ENCODE measurements at regions not wholly inside any gene's neighbourhood (a gene's known extent, or its start where the extent isn't known, plus 50 kb on each side); places are given as distances from the start of the nearest gene placed in this dataset.

DNA sequence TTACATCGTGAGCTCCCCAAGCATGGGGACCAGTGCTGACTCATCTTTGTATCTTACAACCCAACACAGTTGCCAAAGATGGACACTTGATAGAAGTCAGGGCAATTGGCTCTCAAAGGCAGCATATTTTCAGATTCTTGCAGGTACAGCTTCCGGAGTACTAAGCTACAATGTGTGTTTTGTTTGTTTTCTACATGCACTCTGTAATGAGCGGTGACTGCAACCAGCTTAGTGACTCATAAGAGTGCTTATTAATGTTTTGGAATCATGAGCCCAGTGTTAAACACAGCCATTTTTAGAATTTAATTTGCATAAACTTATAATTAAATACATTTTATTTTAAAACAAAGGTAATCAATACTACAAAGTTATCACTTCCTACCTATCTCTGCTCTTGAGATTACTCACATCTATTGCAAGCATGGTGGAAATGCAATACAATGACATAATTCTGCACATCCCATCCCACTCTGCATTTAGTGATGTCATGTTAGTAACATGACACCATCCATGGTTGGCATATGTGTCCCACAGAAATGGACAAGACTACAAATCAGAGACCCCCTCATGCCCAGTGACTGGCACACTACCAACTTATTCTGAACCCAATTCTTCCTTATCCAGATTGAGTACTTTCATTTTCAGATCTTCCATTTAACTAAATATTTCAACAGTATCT lies 399.8 kb upstream of the ST6GAL2 start:
- H3K27me3 Mint-ChIP-seq (ENCODE audit: low read depth), result no peaks in the 10 kb centered on the region
- H3K4me1 Mint-ChIP-seq (ENCODE audit: low read depth), result no peaks in the 10 kb centered on the region
- no peak overlapping the region for H3K4me3 Mint-ChIP-seq
- no peak for ATAC-seq (replicated peaks in 1 of 2)
- H3K9me3 Mint-ChIP-seq, result peaks cover 1 to 2% of the 10 kb centered on the region in 2 donors
- no peak overlapping the region for H3K27ac Mint-ChIP-seq
- H3K36me3 Mint-ChIP-seq (ENCODE audit: insufficient read depth in 2 of 2), result no peaks in the 10 kb centered on the region
- DNase-seq, result no peak

- no peaks in the 10 kb centered on the region for H3K36me3 Mint-ChIP-seq (ENCODE audit: insufficient read depth in 2 of 2)
- H3K4me1 Mint-ChIP-seq (ENCODE audit: low read depth), result no peaks in the 10 kb centered on the region
- no peak overlapping the region for H3K4me3 Mint-ChIP-seq
- peaks cover 1 to 2% of the 10 kb centered on the region in 2 donors for H3K9me3 Mint-ChIP-seq
- DNase-seq (no peak), ATAC-seq (replicated peaks in 1 of 2) (no peak)
- no peaks in the 10 kb centered on the region for H3K27me3 Mint-ChIP-seq (ENCODE audit: low read depth)
- no peak overlapping the region for H3K27ac Mint-ChIP-seq
These were observed 404.1 kb upstream of the ST6GAL2 start for GRCh38 chr2:107290041-107290440.

GRCh38 chr2:107303964-107304363 lies 418.0 kb upstream of the ST6GAL2 start:
- Mint-ChIP-seq H3K27me3 (ENCODE audit: low read depth) (no peaks in the 10 kb centered on the region), H3K27ac (no peak overlapping the region), H3K4me1 (ENCODE audit: low read depth) (no peaks in the 10 kb centered on the region), H3K4me3 (no peak overlapping the region), H3K36me3 (ENCODE audit: insufficient read depth in 2 of 2) (no peaks in the 10 kb centered on the region), H3K9me3 (peaks cover 2 to 3% of the 10 kb centered on the region in 2 donors)
- no peak for DNase-seq
- ATAC-seq (replicated peaks in 1 of 2), result no peak

GRCh38 chr2:107305966-107306365 lies 420.0 kb upstream of the ST6GAL2 start:
- DNase-seq, result no peak
- no peaks in the 10 kb centered on the region for H3K36me3 Mint-ChIP-seq (ENCODE audit: insufficient read depth in 2 of 2)
- H3K4me3 Mint-ChIP-seq, result no peak overlapping the region
- no peak for ATAC-seq (replicated peaks in 1 of 2)
- H3K9me3 Mint-ChIP-seq, result peaks cover 5 to 6% of the 10 kb centered on the region in 2 donors
- no peaks in the 10 kb centered on the region for H3K27me3 Mint-ChIP-seq (ENCODE audit: low read depth)
- no peak overlapping the region for H3K27ac Mint-ChIP-seq
- H3K4me1 Mint-ChIP-seq (ENCODE audit: low read depth), result no peaks in the 10 kb centered on the region

GRCh38 chr2:107306881-107307280 lies 420.9 kb upstream of the ST6GAL2 start:
- Mint-ChIP-seq H3K27me3 (ENCODE audit: low read depth) (no peaks in the 10 kb centered on the region), H3K27ac (no peak overlapping the region), H3K4me3 (no peak overlapping the region), H3K9me3 (peaks cover 6 to 7% of the 10 kb centered on the region in 2 donors), H3K4me1 (ENCODE audit: low read depth) (no peaks in the 10 kb centered on the region), H3K36me3 (ENCODE audit: insufficient read depth in 2 of 2) (no peaks in the 10 kb centered on the region)
- DNase-seq (no peak), ATAC-seq (replicated peaks in 1 of 2) (no peak)

GRCh38 chr2:107308835-107309234 lies 422.9 kb upstream of the ST6GAL2 start:
- DNase-seq (no peak), ATAC-seq (replicated peaks in 1 of 2) (no peak)
- no peaks in the 10 kb centered on the region for H3K27me3 Mint-ChIP-seq (ENCODE audit: low read depth)
- no peak overlapping the region for H3K27ac Mint-ChIP-seq
- no peaks in the 10 kb centered on the region for H3K4me1 Mint-ChIP-seq (ENCODE audit: low read depth)
- H3K36me3 Mint-ChIP-seq (ENCODE audit: insufficient read depth in 2 of 2), result no peaks in the 10 kb centered on the region
- no peak overlapping the region for H3K4me3 Mint-ChIP-seq
- H3K9me3 Mint-ChIP-seq, result peaks cover 6 to 8% of the 10 kb centered on the region in 2 donors

GRCh38 chr2:107312240-107312639 lies 426.3 kb upstream of the ST6GAL2 start:
- DNase-seq, result no peak
- ATAC-seq (replicated peaks in 1 of 2), result no peak
- Mint-ChIP-seq H3K36me3 (ENCODE audit: insufficient read depth in 2 of 2) (no peaks in the 10 kb centered on the region), H3K27me3 (ENCODE audit: low read depth) (no peaks in the 10 kb centered on the region), H3K9me3 (peaks cover 5 to 6% of the 10 kb centered on the region in 2 donors), H3K4me1 (ENCODE audit: low read depth) (no peaks in the 10 kb centered on the region), H3K4me3 (no peak overlapping the region), H3K27ac (no peak overlapping the region)

- no peak for DNase-seq
- ATAC-seq (replicated peaks in 1 of 2), result no peak
- Mint-ChIP-seq H3K9me3 (peaks cover 5 to 6% of the 10 kb centered on the region in 2 donors), H3K4me3 (no peak overlapping the region), H3K27ac (no peak overlapping the region), H3K36me3 (ENCODE audit: insufficient read depth in 2 of 2) (no peaks in the 10 kb centered on the region), H3K4me1 (ENCODE audit: low read depth) (no peaks in the 10 kb centered on the region), H3K27me3 (ENCODE audit: low read depth) (no peaks in the 10 kb centered on the region)
These were observed 427.3 kb upstream of the ST6GAL2 start for GRCh38 chr2:107313316-107313715.

- H3K27me3 Mint-ChIP-seq (ENCODE audit: low read depth), result no peaks in the 10 kb centered on the region
- no peak overlapping the region for H3K27ac Mint-ChIP-seq
- H3K9me3 Mint-ChIP-seq, result peaks cover 2 to 3% of the 10 kb centered on the region in 2 donors
- ATAC-seq (replicated peaks in 1 of 2) (no peak), DNase-seq (no peak)
- no peaks in the 10 kb centered on the region for H3K4me1 Mint-ChIP-seq (ENCODE audit: low read depth)
- no peak overlapping the region for H3K4me3 Mint-ChIP-seq
- no peaks in the 10 kb centered on the region for H3K36me3 Mint-ChIP-seq (ENCODE audit: insufficient read depth in 2 of 2)
These were observed 434.9 kb upstream of the ST6GAL2 start for GRCh38 chr2:107320881-107321280.

- Mint-ChIP-seq H3K4me1 (ENCODE audit: low read depth) (no peaks in the 10 kb centered on the region), H3K36me3 (ENCODE audit: insufficient read depth in 2 of 2) (no peaks in the 10 kb centered on the region), H3K9me3 (peaks cover 6 to 8% of the 10 kb centered on the region in 2 donors), H3K4me3 (no peak overlapping the region), H3K27me3 (ENCODE audit: low read depth) (no peaks in the 10 kb centered on the region), H3K27ac (no peak overlapping the region)
- ATAC-seq (replicated peaks in 1 of 2) (no peak), DNase-seq (no peak)
These were observed 436.4 kb upstream of the ST6GAL2 start for GRCh38 chr2:107322416-107322815.

GRCh38 chr2:107323946-107324565 lies 438.1 kb upstream of the ST6GAL2 start:
- peaks cover 0 to 3% of the 10 kb centered on the region in 2 donors for H3K36me3 Mint-ChIP-seq (ENCODE audit: insufficient read depth in 2 of 2)
- no peak for DNase-seq
- no peak overlapping the region for H3K27ac Mint-ChIP-seq
- H3K4me3 Mint-ChIP-seq, result no peak overlapping the region
- H3K4me1 Mint-ChIP-seq (ENCODE audit: low read depth), result no peaks in the 10 kb centered on the region
- H3K27me3 Mint-ChIP-seq (ENCODE audit: low read depth), result no peaks in the 10 kb centered on the region
- no peak for ATAC-seq (replicated peaks in 1 of 2)
- peaks cover 10 to 12% of the 10 kb centered on the region in 2 donors for H3K9me3 Mint-ChIP-seq

- H3K4me1 Mint-ChIP-seq (ENCODE audit: low read depth), result no peaks in the 10 kb centered on the region
- H3K9me3 Mint-ChIP-seq, result peaks cover 12 to 13% of the 10 kb centered on the region in 2 donors
- no peak for ATAC-seq (replicated peaks in 1 of 2)
- H3K27ac Mint-ChIP-seq, result no peak overlapping the region
- peaks cover 0 to 4% of the 10 kb centered on the region in 2 donors for H3K36me3 Mint-ChIP-seq (ENCODE audit: insufficient read depth in 2 of 2)
- H3K27me3 Mint-ChIP-seq (ENCODE audit: low read depth), result no peaks in the 10 kb centered on the region
- no peak for DNase-seq
- no peak overlapping the region for H3K4me3 Mint-ChIP-seq
These were observed 440.2 kb upstream of the ST6GAL2 start for GRCh38 chr2:107325981-107326786.

GRCh38 chr2:107334306-107334705 lies 448.3 kb upstream of the ST6GAL2 start:
- H3K9me3 Mint-ChIP-seq, result peaks cover 10 to 12% of the 10 kb centered on the region in 2 donors

More at GRCh38 chr2:107334306-107334705, 448.3 kb upstream of the ST6GAL2 start:
- no peaks in the 10 kb centered on the region for H3K4me1 Mint-ChIP-seq (ENCODE audit: low read depth)
- no peak for DNase-seq
- H3K36me3 Mint-ChIP-seq (ENCODE audit: insufficient read depth in 2 of 2), result peaks cover 0 to 1% of the 10 kb centered on the region in 2 donors
- no peak overlapping the region for H3K27ac Mint-ChIP-seq
- no peaks in the 10 kb centered on the region for H3K27me3 Mint-ChIP-seq (ENCODE audit: low read depth)
- no peak overlapping the region for H3K4me3 Mint-ChIP-seq
- no peak for ATAC-seq (replicated peaks in 1 of 2)
